B cell (primary cell): ENCODE measurements at regions not wholly inside any gene's neighbourhood (a gene's known extent, or its start where the extent isn't known, plus 50 kb on each side); places are given as distances from the start of the nearest gene placed in this dataset.

Source experiments
- ATAC-seq: fragments of 200-7000 bp; cut with Tn5 transposase; one replicate; pipeline ENCODE4 v1.10.0; 2021; ENCODE audit warnings: low read depth, mild to moderate bottlenecking, moderate number of reproducible peaks, moderate library complexity
- CTCF ChIA-PET: fragments of 350-600 bp; sonication (Branson Sonifier 250); formaldehyde crosslinking; loops from one replicate; lab custom pipeline; 2021; ENCODE audit warnings: antibody characterized with exemption, inconsistent platforms; lab: Charles Lee
- POLR2A ChIA-PET: fragments of 350-600 bp; sonication (Branson Sonifier 250); formaldehyde crosslinking; loops from one replicate; lab custom pipeline; 2021; ENCODE audit warnings: antibody characterized with exemption; lab: Charles Lee
- DNase-seq: peaks from one replicate; pipeline ENCODE4 v3.0.0; 2013
- H2AFZ ChIP-seq: 2 replicates; pipeline ENCODE4 v1.6.1; 2012; ENCODE audit warnings: mild to moderate bottlenecking, low read depth, low read length; ENCODE audit not compliant: insufficient read depth, poor library complexity, severe bottlenecking
- H3K27ac ChIP-seq, 2 donors: 1 replicate in 1 of 2; 2 replicates in 1 of 2; pipeline ENCODE4 v1.5.1; 2012 to 2013; ENCODE audit warnings: low read length in 2 of 2, mild to moderate bottlenecking in 2 of 2, moderate library complexity in 1 of 2
- H3K27me3 ChIP-seq, 4 experiments: fragments of 200-600 bp in 1 of 4; sonication (generic) in 1 of 4; replicated peaks in 1 of 4; 1 replicate in 2 of 4; 2 replicates in 2 of 4; pipeline versions ENCODE4 v1.6.1 to v1.7.0; 2013 to 2016; ENCODE audit warnings: low read length in 3 of 4, mild to moderate bottlenecking in 2 of 4, mixed read lengths in 1 of 4, moderate library complexity in 1 of 4; ENCODE audit not compliant: insufficient read depth in 4 of 4, control insufficient read depth in 3 of 4; ENCODE audit errors: control extremely low read depth in 1 of 4
- H3K36me3 ChIP-seq, 2 experiments: replicated peaks in 1 of 2; 1 replicate in 1 of 2; 2 replicates in 1 of 2; pipeline versions ENCODE4 v1.6.1 to v1.7.1; 2013; ENCODE audit warnings: low read length in 1 of 2; ENCODE audit not compliant: insufficient read depth in 2 of 2, control insufficient read depth in 1 of 2; ENCODE audit errors: control extremely low read depth in 1 of 2, extremely low read depth in 1 of 2
- H3K4me1 ChIP-seq, 2 donors: fragments of 200-600 bp in 1 of 2; sonication (generic) in 1 of 2; 1 replicate in 1 of 2; 2 replicates in 1 of 2; pipeline versions ENCODE4 v1.5.1 to v1.6.1; 2013 to 2017; ENCODE audit warnings: low read length in 2 of 2; ENCODE audit not compliant: control insufficient read depth in 2 of 2, insufficient read depth in 2 of 2
- H3K4me2 ChIP-seq: replicated peaks from 2 replicates; pipeline ENCODE3; 2012; ENCODE audit warnings: mild to moderate bottlenecking, low read depth, low read length; ENCODE audit not compliant: poor library complexity, severe bottlenecking
- H3K4me3 ChIP-seq, 5 experiments: fragments of 200-600 bp in 1 of 5; sonication (generic) in 1 of 5; 1 replicate in 3 of 5; 2 replicates in 2 of 5; pipeline versions ENCODE4 v1.5.1 to v1.7.0; 2011 to 2016; ENCODE audit warnings: low read length in 4 of 5, mild to moderate bottlenecking in 4 of 5, low read depth in 2 of 5, control low read depth in 1 of 5, moderate library complexity in 1 of 5; ENCODE audit not compliant: insufficient read depth in 1 of 5; ENCODE audit errors: control extremely low read depth in 1 of 5, extremely low read depth in 1 of 5
- H3K79me2 ChIP-seq: fragments of 200-600 bp; sonication (generic); one replicate; pipeline ENCODE4 v1.6.0; 2016; ENCODE audit warnings: low read length; ENCODE audit not compliant: control insufficient read depth, insufficient read depth
- H3K9ac ChIP-seq: fragments of 200-600 bp; sonication (generic); 2 replicates; pipeline ENCODE4 v1.6.1; 2017; ENCODE audit warnings: mild to moderate bottlenecking, low read length, moderate library complexity
- H3K9me3 ChIP-seq, 3 donors: one replicate each; pipeline versions ENCODE4 v1.6.1 to v1.7.1; 2013; ENCODE audit warnings: low read length in 2 of 3; ENCODE audit not compliant: control insufficient read depth in 2 of 3, insufficient read depth in 1 of 3; ENCODE audit errors: control extremely low read depth in 1 of 3
- H4K20me1 ChIP-seq: 2 replicates; pipeline ENCODE4 v1.6.0; 2012; ENCODE audit warnings: mild to moderate bottlenecking, low read length; ENCODE audit not compliant: insufficient read depth, control insufficient read depth, poor library complexity, severe bottlenecking
- H3K27ac Mint-ChIP-seq: one replicate; pipeline ENCODE4 v1.8.0; 2021; ENCODE audit warnings: mixed read lengths
- H3K27me3 Mint-ChIP-seq: one replicate; pipeline ENCODE4 v1.8.0; 2021; ENCODE audit warnings: mixed read lengths
- H3K4me1 Mint-ChIP-seq: one replicate; pipeline ENCODE4 v1.8.0; 2021; ENCODE audit warnings: mixed read lengths
- H3K4me3 Mint-ChIP-seq: one replicate; pipeline ENCODE4 v1.8.0; 2021; ENCODE audit warnings: mixed read lengths
- H3K9me3 Mint-ChIP-seq: one replicate; pipeline ENCODE4 v1.8.0; 2022; ENCODE audit warnings: mixed read lengths; ENCODE audit not compliant: insufficient read depth
- EZH2 ChIP-seq: IDR thresholded peaks from 2 replicates; pipeline ENCODE4 v1.6.1; 2012; ENCODE audit warnings: borderline replicate concordance, low read depth, mild to moderate bottlenecking, moderate library complexity, low read length; ENCODE audit not compliant: insufficient read depth, poor library complexity, severe bottlenecking
- WGBS: methylation state at CpG from one replicate; pipeline ENCODE4 v1.1.5; 2013; ENCODE audit warnings: missing lambda C conversion rate; ENCODE audit not compliant: insufficient coverage; 5-methylcytosine and 5-hydroxymethylcytosine counted together
- intact Hi-C: fragments of 100-400 bp; cut with micrococcal nuclease; formaldehyde crosslinking; loops from one replicate; pipeline ENCODE4 v1.10.0; 2022
- TF ChIP-seq, protein P1 (sequence below): fragments of 200-600 bp; IDR thresholded peaks from one replicate; pipeline ENCODE4 v1.8.0; 2022; ENCODE audit warnings: antibody characterized with exemption, mild to moderate bottlenecking

DNA sequence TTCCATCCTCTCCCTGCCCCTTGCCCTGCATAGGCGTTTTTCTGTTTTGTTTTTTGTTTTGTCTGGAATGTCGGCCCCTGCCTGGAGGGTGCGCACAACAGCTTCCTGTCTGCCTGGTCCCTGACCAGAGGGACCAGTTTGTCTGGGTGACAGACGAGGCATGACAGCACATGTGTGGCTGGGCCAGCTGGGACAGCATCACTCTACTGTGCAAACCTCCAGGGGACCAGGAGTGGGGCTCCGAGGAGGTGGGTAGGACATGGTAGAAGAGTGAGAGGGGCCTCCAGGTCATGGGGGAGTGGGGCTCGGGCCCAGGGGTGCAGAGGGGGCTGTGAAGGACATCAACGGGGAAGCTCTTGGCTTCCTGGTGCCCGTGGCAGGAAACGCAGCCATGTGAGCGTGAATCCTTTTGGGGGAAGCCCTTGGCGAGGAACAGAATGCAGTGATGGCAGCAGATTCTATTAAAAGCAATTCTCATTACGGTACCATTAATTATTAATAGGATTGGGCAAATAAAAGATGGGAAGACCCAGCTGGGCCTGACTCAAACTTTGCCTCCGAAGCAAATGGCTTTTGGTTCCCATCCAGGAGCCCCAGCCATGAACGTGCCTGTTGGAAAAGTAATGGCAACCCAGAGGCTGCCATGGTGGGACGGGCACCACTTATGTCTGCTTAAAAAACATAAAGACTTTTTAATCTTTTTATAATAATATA, 184.4 kb upstream of the IER5L start:
- intact Hi-C loops: no loop called here
- Mint-ChIP-seq H3K27me3 (peaks cover 18% of the 10 kb centered on the region), H3K9me3 (no peaks in the 10 kb centered on the region), H3K4me1 (peaks cover 5% of the 10 kb centered on the region), H3K27ac (no peak overlapping the region), H3K4me3 (no peak overlapping the region)
- CTCF ChIA-PET: interaction anchor here (0.6 kb wide), 1 partner anchor 337 kb away, joined by 3 read pairs; no protein-coding TSS in a partner anchor
- DNase-seq (no peak), ATAC-seq (no peak)
- H2AFZ ChIP-seq: peak overlapping the region; percentile 56
- H3K27ac ChIP-seq: no peak overlapping the region
- WGBS: 25% methylated on average over 9 of the region's 15 CpGs
- H3K27me3 ChIP-seq: peaks cover 0 to 9% (median 0%) of the 10 kb centered on the region in 4 experiments
- H3K4me2 ChIP-seq: peak overlapping the region; percentile 45
- no peaks in the 10 kb centered on the region for H3K79me2 ChIP-seq
- H3K36me3 ChIP-seq: no peaks in the 10 kb centered on the region
- no peak overlapping the region for H3K9ac ChIP-seq
- H4K20me1 ChIP-seq: no peaks in the 10 kb centered on the region
- H3K4me1 ChIP-seq: peaks cover 7 to 8% of the 10 kb centered on the region in 2 donors
- H3K9me3 ChIP-seq: no peaks in the 10 kb centered on the region
- no peak for TF ChIP-seq EZH2
- TF ChIP-seq, protein P1, sequence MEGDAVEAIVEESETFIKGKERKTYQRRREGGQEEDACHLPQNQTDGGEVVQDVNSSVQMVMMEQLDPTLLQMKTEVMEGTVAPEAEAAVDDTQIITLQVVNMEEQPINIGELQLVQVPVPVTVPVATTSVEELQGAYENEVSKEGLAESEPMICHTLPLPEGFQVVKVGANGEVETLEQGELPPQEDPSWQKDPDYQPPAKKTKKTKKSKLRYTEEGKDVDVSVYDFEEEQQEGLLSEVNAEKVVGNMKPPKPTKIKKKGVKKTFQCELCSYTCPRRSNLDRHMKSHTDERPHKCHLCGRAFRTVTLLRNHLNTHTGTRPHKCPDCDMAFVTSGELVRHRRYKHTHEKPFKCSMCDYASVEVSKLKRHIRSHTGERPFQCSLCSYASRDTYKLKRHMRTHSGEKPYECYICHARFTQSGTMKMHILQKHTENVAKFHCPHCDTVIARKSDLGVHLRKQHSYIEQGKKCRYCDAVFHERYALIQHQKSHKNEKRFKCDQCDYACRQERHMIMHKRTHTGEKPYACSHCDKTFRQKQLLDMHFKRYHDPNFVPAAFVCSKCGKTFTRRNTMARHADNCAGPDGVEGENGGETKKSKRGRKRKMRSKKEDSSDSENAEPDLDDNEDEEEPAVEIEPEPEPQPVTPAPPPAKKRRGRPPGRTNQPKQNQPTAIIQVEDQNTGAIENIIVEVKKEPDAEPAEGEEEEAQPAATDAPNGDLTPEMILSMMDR: no peak
- H3K4me3 ChIP-seq: no peak overlapping the region
- POLR2A ChIA-PET: no interaction called here

DNA sequence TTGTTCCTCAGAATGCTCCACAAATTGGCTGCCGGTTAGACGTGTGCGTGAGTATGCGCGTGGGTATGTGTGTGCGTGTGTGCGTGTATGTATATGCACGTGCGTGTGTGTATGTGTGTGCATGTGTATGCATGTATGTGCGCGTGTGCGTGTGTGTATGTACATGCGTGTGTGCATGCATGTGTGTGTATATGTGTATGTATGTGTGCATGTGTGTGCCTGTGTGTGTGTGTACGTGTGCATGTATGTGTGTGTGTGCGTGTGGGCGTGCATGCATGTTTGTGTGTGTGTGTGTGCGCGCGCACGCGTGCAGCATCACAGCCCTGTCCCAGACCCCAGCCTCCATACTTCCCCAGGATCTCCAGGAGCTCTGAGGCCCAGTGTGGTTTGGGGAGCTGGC, 183.1 kb upstream of the IER5L start:
- H3K27me3 Mint-ChIP-seq: peaks cover 23% of the 10 kb centered on the region
- Histone ChIP-seq H3K9ac (no peak overlapping the region), H2AFZ (no peak overlapping the region), H3K9me3 (peaks cover 0 to 2% (median 0%) of the 10 kb centered on the region in 3 donors), H3K4me2 (no peak overlapping the region), H3K4me1 (peaks cover 7 to 8% of the 10 kb centered on the region in 2 donors), H3K36me3 (no peaks in the 10 kb centered on the region), H3K79me2 (no peaks in the 10 kb centered on the region), H3K4me3 (no peak overlapping the region), H4K20me1 (no peaks in the 10 kb centered on the region), H3K27me3 (peaks cover 0 to 9% (median under 1%) of the 10 kb centered on the region in 4 experiments), H3K27ac (no peak overlapping the region)
- ChIA-PET CTCF (no interaction called here), POLR2A (no interaction called here)
- DNase-seq (no peak), ATAC-seq (no peak)
- no peak overlapping the region for H3K27ac Mint-ChIP-seq
- no peak overlapping the region for H3K4me3 Mint-ChIP-seq
- over 99% methylated on average over 17 of the region's 21 CpGs for WGBS
- TF ChIP-seq, protein P1: no peak
- TF ChIP-seq EZH2: no peak
- intact Hi-C loops: no loop called here
- H3K4me1 Mint-ChIP-seq: peaks cover 5% of the 10 kb centered on the region
- no peaks in the 10 kb centered on the region for H3K9me3 Mint-ChIP-seq
